Esophagus squamous epithelium (tissue), 5 donors: ENCODE measurements at regions not wholly inside any gene's neighbourhood (a gene's known extent, or its start where the extent isn't known, plus 50 kb on each side); places are given as distances from the start of the nearest gene placed in this dataset.

Source experiments
- DNase-seq: peaks from one replicate; lab custom pipeline; 2025; lab: John Stamatoyannopoulos, UW
- H3K27ac ChIP-seq, 4 donors: fragments of 200-600 bp; sonication (generic); one replicate each; pipeline ENCODE4 v1.5.1; 2016 to 2019; ENCODE audit warnings: mild to moderate bottlenecking in 1 of 4
- H3K27me3 ChIP-seq, 4 donors: fragments of 200-600 bp; sonication (generic); 1 replicate in 3 of 4; 2 replicates in 1 of 4; pipeline versions ENCODE4 v1.5.1 to v1.6.0; 2017 to 2021; ENCODE audit warnings: antibody characterized with exemption in 1 of 4
- H3K36me3 ChIP-seq, 3 donors: fragments of 200-600 bp; sonication (generic); one replicate each; pipeline ENCODE4 v1.5.1; 2016 to 2019
- H3K4me1 ChIP-seq, 3 donors: fragments of 200-600 bp; sonication (generic); one replicate each; pipeline ENCODE4 v1.5.1; 2017 to 2019
- H3K4me3 ChIP-seq, 4 donors: fragments of 200-600 bp; sonication (generic); 1 replicate in 3 of 4; 2 replicates in 1 of 4; pipeline ENCODE4 v1.5.1; 2016 to 2019; ENCODE audit warnings: mild to moderate bottlenecking in 2 of 4, moderate library complexity in 1 of 4
- H3K9me3 ChIP-seq, 3 donors: fragments of 200-600 bp; sonication (generic); one replicate each; pipeline ENCODE4 v1.5.1; 2016 to 2019
- POLR2A ChIP-seq, 4 donors: fragments of 450-650 bp; IDR thresholded peaks; one replicate each; pipeline ENCODE4 v1.6.1; 2017; ENCODE audit warnings: antibody characterized with exemption in 4 of 4, mild to moderate bottlenecking in 4 of 4, moderate library complexity in 3 of 4
- WGBS, 2 donors: methylation state at CpG; one replicate each; pipeline ENCODE4 v1.1.5; 2018; 5-methylcytosine and 5-hydroxymethylcytosine counted together
- intact Hi-C: fragments of 100-400 bp; cut with DNase I; formaldehyde crosslinking; loops from one replicate; pipeline ENCODE4 v1.15.0; 2022
- TF ChIP-seq, protein P1 (sequence below), 6 experiments: fragments of 450-650 bp in 4 of 6; fragments of 200-600 bp in 2 of 6; sonication (generic) in 2 of 6; IDR thresholded peaks; one replicate each; pipeline ENCODE4 v1.5.1; 2016 to 2019; ENCODE audit warnings: antibody characterized with exemption in 6 of 6, mild to moderate bottlenecking in 4 of 6, moderate library complexity in 4 of 6
- donor health status: DM: yes; HTN: yes; CAD: no.

DNA sequence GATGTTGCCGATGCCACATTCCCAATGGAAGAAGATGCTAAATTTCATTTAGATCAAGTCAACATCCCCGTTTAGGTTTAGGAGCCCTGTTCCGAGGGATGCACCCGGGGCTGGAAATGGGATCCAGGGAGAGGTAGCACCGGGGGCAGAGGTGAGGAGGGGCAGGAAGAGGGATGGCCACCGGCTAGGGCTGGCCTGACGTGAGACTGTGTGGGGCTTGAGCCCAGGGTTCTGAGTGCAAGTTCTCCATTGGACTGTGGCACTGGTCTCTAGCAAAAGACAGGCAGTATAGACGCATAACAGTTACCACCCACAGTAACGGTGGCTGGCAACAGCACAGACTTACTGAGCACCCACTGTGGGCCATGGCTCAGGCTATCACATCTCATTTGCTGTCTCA, 209.0 kb upstream of the MVB12B start:
- H3K4me1 ChIP-seq = no peaks in the 10 kb centered on the region
- H3K9me3 ChIP-seq = no peaks in the 10 kb centered on the region
- H3K36me3 ChIP-seq = no peaks in the 10 kb centered on the region
- DNase-seq = no peak
- peaks cover 0 to 89% (median 0%) of the 10 kb centered on the region in 4 donors for H3K27me3 ChIP-seq
- TF ChIP-seq, protein P1, sequence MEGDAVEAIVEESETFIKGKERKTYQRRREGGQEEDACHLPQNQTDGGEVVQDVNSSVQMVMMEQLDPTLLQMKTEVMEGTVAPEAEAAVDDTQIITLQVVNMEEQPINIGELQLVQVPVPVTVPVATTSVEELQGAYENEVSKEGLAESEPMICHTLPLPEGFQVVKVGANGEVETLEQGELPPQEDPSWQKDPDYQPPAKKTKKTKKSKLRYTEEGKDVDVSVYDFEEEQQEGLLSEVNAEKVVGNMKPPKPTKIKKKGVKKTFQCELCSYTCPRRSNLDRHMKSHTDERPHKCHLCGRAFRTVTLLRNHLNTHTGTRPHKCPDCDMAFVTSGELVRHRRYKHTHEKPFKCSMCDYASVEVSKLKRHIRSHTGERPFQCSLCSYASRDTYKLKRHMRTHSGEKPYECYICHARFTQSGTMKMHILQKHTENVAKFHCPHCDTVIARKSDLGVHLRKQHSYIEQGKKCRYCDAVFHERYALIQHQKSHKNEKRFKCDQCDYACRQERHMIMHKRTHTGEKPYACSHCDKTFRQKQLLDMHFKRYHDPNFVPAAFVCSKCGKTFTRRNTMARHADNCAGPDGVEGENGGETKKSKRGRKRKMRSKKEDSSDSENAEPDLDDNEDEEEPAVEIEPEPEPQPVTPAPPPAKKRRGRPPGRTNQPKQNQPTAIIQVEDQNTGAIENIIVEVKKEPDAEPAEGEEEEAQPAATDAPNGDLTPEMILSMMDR (IDR thresholded peaks at IDR 0.05) = no peak
- TF ChIP-seq POLR2A (IDR thresholded peaks at IDR 0.05) = no peak
- H3K27ac ChIP-seq = no peak overlapping the region
- 67 to 91% methylated on average over 8 of the region's 9 CpGs for WGBS, 2 donors
- intact Hi-C loops = no loop called here
- H3K4me3 ChIP-seq = no peak overlapping the region

DNA sequence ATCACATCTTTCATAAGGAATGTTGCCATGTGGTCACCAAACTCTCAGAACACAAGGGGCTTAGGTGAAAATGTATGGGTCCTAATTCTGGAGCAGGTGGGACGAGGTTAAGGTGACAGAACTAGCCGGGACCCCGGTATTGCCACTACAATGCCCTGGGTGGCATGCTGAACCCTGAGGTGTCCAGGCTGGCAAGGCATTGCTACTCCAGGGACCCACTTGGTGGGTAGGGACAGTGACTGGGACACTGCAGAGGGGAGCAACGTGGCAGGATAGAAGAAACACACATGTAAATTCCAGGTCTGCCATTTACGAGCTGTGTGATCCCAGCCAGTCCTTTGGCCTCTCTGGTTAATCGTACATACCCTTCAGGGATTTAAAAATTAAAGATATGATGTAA, 206.9 kb upstream of the MVB12B start:
- Histone ChIP-seq H3K27ac (no peak overlapping the region), H3K27me3 (peaks cover 0 to 87% (median 2%) of the 10 kb centered on the region in 4 donors), H3K36me3 (no peaks in the 10 kb centered on the region), H3K9me3 (no peaks in the 10 kb centered on the region), H3K4me1 (no peaks in the 10 kb centered on the region), H3K4me3 (no peak overlapping the region)
- WGBS, 2 donors = 71 to 74% methylated on average over 6 of the region's 6 CpGs
- no peak for DNase-seq
- intact Hi-C loops = no loop called here
- TF ChIP-seq POLR2A (IDR thresholded peaks at IDR 0.05) = no peak
- TF ChIP-seq, protein P1 (IDR thresholded peaks at IDR 0.05) = no peak

DNA sequence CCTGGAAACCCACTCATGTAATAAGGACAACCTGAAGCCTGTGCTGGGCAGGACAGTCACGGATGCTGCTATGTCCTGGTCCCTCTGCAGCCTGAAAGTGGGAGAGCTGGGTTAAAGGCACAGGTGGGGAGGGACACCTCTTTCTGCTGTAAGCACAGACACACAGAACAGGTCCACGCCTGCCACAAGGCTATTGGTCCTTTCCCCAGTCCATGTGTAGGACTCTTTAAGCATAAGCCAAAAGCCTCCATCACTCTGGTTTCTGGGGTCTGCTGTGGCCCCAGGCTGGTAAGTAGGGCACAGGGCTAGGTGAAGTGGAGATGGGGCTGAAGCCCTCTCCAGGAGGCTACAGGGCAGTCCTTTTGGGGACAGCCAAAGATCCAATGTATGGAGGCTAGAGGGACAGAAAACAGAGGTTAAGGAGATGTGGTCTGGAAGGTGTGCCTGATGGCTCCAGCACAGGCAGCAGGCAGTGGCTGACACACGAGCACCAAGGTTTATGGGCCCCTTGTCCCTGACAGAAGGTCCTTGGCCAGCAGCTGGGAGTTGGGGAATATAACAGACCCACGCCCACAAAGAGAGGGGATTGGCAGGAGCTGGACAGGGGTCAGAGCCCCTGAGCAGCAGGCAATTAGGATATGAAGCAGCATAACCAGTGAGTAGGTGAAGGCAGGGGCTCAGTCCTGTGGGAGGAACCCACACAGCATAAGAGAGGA, 203.6 kb upstream of the MVB12B start:
- H3K4me3 ChIP-seq = no peak overlapping the region
- peaks cover 0 to 7% (median 0%) of the 10 kb centered on the region in 3 donors for H3K4me1 ChIP-seq
- no peaks in the 10 kb centered on the region for H3K9me3 ChIP-seq
- 62 to 71% methylated on average over 1 to 3 of the region's 4 CpGs for WGBS, 2 donors
- TF ChIP-seq POLR2A (IDR thresholded peaks at IDR 0.05) = no peak
- TF ChIP-seq, protein P1 (IDR thresholded peaks at IDR 0.05) = no peak
- intact Hi-C loops = no loop called here
- peaks cover 0 to 83% (median 2%) of the 10 kb centered on the region in 4 donors for H3K27me3 ChIP-seq
- H3K36me3 ChIP-seq = no peaks in the 10 kb centered on the region
- H3K27ac ChIP-seq = no peak overlapping the region
- no peak for DNase-seq

GRCh38 chr9:126123927-126124326, 202.7 kb upstream of the MVB12B start:
- H3K4me1 ChIP-seq = peaks cover 0 to 7% (median 0%) of the 10 kb centered on the region in 3 donors
- intact Hi-C loops = no loop called here
- H3K36me3 ChIP-seq = no peaks in the 10 kb centered on the region
- DNase-seq = no peak
- no peaks in the 10 kb centered on the region for H3K9me3 ChIP-seq
- no peak for TF ChIP-seq POLR2A (IDR thresholded peaks at IDR 0.05)
- TF ChIP-seq, protein P1 (IDR thresholded peaks at IDR 0.05) = no peak
- no peak overlapping the region for H3K4me3 ChIP-seq
- no peak overlapping the region for H3K27ac ChIP-seq
- H3K27me3 ChIP-seq = peaks cover 0 to 85% (median 2%) of the 10 kb centered on the region in 4 donors
- WGBS, 2 donors = 47 to 70% methylated on average over 6 to 7 of the region's 7 CpGs

- no peaks in the 10 kb centered on the region for H3K36me3 ChIP-seq
- intact Hi-C loops = no loop called here
- WGBS, 2 donors = 50 to 56% methylated on average over 8 of the region's 8 CpGs
- no peak for TF ChIP-seq POLR2A (IDR thresholded peaks at IDR 0.05)
- TF ChIP-seq, protein P1 (IDR thresholded peaks at IDR 0.05) = no peak
- H3K27ac ChIP-seq = no peak overlapping the region
- H3K27me3 ChIP-seq = peaks cover 0 to 84% (median 2%) of the 10 kb centered on the region in 4 donors
- no peak for DNase-seq
- H3K4me1 ChIP-seq = peaks cover 0 to 7% (median 0%) of the 10 kb centered on the region in 3 donors
- H3K9me3 ChIP-seq = no peaks in the 10 kb centered on the region
- no peak overlapping the region for H3K4me3 ChIP-seq
These were observed 201.5 kb upstream of the MVB12B start for GRCh38 chr9:126125177-126125576.
